ENCODE measurements at regions not wholly inside any gene's neighbourhood (a gene's known extent, or its start where the extent isn't known, plus 50 kb on each side); places are given as distances from the start of the nearest gene placed in this dataset.

DNA sequence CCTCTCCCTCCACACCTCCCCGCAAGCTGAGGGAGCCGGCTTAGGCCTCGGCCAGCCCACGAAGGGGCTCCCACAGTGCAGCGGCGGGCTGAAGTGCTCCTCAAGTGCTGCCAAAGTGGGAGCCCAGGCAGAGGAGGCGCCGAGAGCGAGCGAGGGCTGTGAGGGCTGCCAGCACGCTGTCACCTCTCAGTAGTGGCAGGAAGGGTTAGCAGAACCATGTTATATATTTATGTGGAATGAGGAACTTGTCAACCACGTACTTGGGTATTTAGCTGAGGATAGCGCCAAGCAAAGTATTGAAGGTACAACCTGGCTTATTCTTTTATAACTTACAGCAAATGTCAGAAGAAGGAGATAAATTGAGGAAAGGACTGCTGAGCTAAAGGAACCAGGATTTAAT lies 144.1 kb upstream of the MGAT5 start:
- H3K27me3 ChIP-seq (ENCODE audit: insufficient read depth, low read length) = no peaks in the 10 kb centered on the region
- H3K27ac ChIP-seq (ENCODE audit: insufficient read length, low read depth, low read length) = no peak overlapping the region
- H2AK5ac ChIP-seq (ENCODE audit: insufficient read length, low read length) = no peak overlapping the region
- no peak overlapping the region for H2BK20ac ChIP-seq (ENCODE audit: low read depth, low read length, poor library complexity, severe bottlenecking)
- no peak overlapping the region for H2BK15ac ChIP-seq (ENCODE audit: low read depth, low read length)
- no peaks in the 10 kb centered on the region for H3K79me1 ChIP-seq (ENCODE audit: insufficient read depth, low read depth, low read length, poor library complexity, severe bottlenecking)
- DNase-seq = no peak
- no peak overlapping the region for H3K18ac ChIP-seq (ENCODE audit: insufficient read length, low read depth, low read length)
- Mint-ChIP-seq H3K27ac (no peak overlapping the region), H3K4me3 (no peak overlapping the region), H3K4me1 (peaks cover 10 to 18% of the 10 kb centered on the region in 2 experiments), H3K9me3 (peaks cover 13 to 19% of the 10 kb centered on the region in 2 experiments), H3K27me3 (ENCODE audit: low read depth) (no peaks in the 10 kb centered on the region; the same call in 1 of the 2 replicates), H3K36me3 (ENCODE audit: insufficient read depth in 1 of 3, low read depth in 3 of 3) (peaks cover 4 to 21% (median 7%) of the 10 kb centered on the region in 3 experiments)
- no peak overlapping the region for H3K23ac ChIP-seq (ENCODE audit: insufficient read length, low read depth, low read length)
- H3K79me2 ChIP-seq (ENCODE audit: insufficient read depth, low read length) = no peaks in the 10 kb centered on the region; the same call in 1 of the 2 replicates
- H2BK12ac ChIP-seq (ENCODE audit: insufficient read length, low read depth, low read length) = no peak overlapping the region
- H2BK5ac ChIP-seq (ENCODE audit: insufficient read length, low read length) = no peak overlapping the region
- H3K14ac ChIP-seq (ENCODE audit: insufficient read depth, low read length) = no peak overlapping the region
- no peak overlapping the region for H3K9ac ChIP-seq (ENCODE audit: extremely low read depth, insufficient read length, low read length)
- no peak overlapping the region for H3T11ph ChIP-seq (ENCODE audit: low read length)
- no peak overlapping the region for H4K8ac ChIP-seq (replicated peaks; ENCODE audit: insufficient read length, low read depth, low read length)
- H3K9me3 ChIP-seq (ENCODE audit: control insufficient read depth, low read depth, low read length) = no peaks in the 10 kb centered on the region
- no peak overlapping the region for H2AFZ ChIP-seq (ENCODE audit: low read length)
- no peak for TF ChIP-seq CTCF (conservative IDR thresholded peaks at IDR 0.05)
- H3K4me2 ChIP-seq (ENCODE audit: insufficient read depth, insufficient read length, low read length) = no peak overlapping the region
- no peak overlapping the region for H4K91ac ChIP-seq (ENCODE audit: insufficient read length, low read depth, low read length)
- no peaks in the 10 kb centered on the region for H3K23me2 ChIP-seq (ENCODE audit: insufficient read length, low read depth, low read length, poor library complexity, severe bottlenecking)
- no peak overlapping the region for H4K5ac ChIP-seq (ENCODE audit: insufficient read length, low read depth, low read length)
- WGBS (ENCODE audit: extremely low coverage, insufficient read length, low lambda C conversion rate) = no CpG with 5 or more reads among the region's 13 CpGs
- no peaks in the 10 kb centered on the region for H3K4me1 ChIP-seq (ENCODE audit: insufficient read depth, low read length)
- H3K4ac ChIP-seq (ENCODE audit: low read depth, low read length) = no peak overlapping the region
- no peaks in the 10 kb centered on the region for H4K20me1 ChIP-seq (ENCODE audit: control insufficient read depth, insufficient read depth, insufficient read length)
- no peak overlapping the region for H3K56ac ChIP-seq (ENCODE audit: insufficient read length, low read depth, low read length)
- H2BK120ac ChIP-seq (ENCODE audit: low read depth, low read length, poor library complexity, severe bottlenecking) = no peak overlapping the region
